Kidney epithelial cell (primary cell): ENCODE measurements at regions not wholly inside any gene's neighbourhood (a gene's known extent, or its start where the extent isn't known, plus 50 kb on each side); places are given as distances from the start of the nearest gene placed in this dataset.
A peak's percentile ranks its signal among the peaks of the same experiment; 100 is the strongest.

ENCODE experiments used
- DNase-seq: peaks from one replicate; pipeline ENCODE4 v3.0.0-alpha.2; 2010; ENCODE audit warnings: low read depth
- H3K27me3 ChIP-seq: 2 replicates; pipeline ENCODE4 v1.6.0; 2011; ENCODE audit warnings: low read length; ENCODE audit not compliant: control insufficient read depth, insufficient read depth
- H3K36me3 ChIP-seq: 2 replicates; pipeline ENCODE4 v1.5.1; 2011; ENCODE audit warnings: low read length; ENCODE audit not compliant: control insufficient read depth, insufficient read depth
- H3K4me3 ChIP-seq: 2 replicates; pipeline ENCODE4 v1.5.1; 2011; ENCODE audit warnings: low read depth, mild to moderate bottlenecking, control low read depth, low read length
- CTCF ChIP-seq: IDR thresholded peaks from 2 replicates; pipeline ENCODE4 v1.5.1; 2011; ENCODE audit warnings: mild to moderate bottlenecking, moderate library complexity, low read length, control low read depth, inconsistent platforms; ENCODE audit not compliant: insufficient read depth, poor library complexity, severe bottlenecking

- DNase-seq = no peak
- Histone ChIP-seq H3K4me3 (no peak overlapping the region), H3K36me3 (no peaks in the 10 kb centered on the region), H3K27me3 (no peaks in the 10 kb centered on the region)
- no peak for TF ChIP-seq CTCF
These were observed 1398.0 kb upstream of the ALCAM start for GRCh38 chr3:103968751-103969150.

GRCh38 chr3:103976931-103977339, 1389.8 kb upstream of the ALCAM start:
- no peak for TF ChIP-seq CTCF
- Histone ChIP-seq H3K27me3 (no peaks in the 10 kb centered on the region), H3K4me3 (no peak overlapping the region), H3K36me3 (no peaks in the 10 kb centered on the region)
- no peak for DNase-seq

GRCh38 chr3:103977417-103977816, 1389.3 kb upstream of the ALCAM start:
- H3K27me3 ChIP-seq = no peaks in the 10 kb centered on the region
- DNase-seq = no peak
- no peak overlapping the region for H3K4me3 ChIP-seq
- no peaks in the 10 kb centered on the region for H3K36me3 ChIP-seq
- TF ChIP-seq CTCF = no peak

GRCh38 chr3:103991461-103992115, 1375.1 kb upstream of the ALCAM start:
- no peak overlapping the region for H3K4me3 ChIP-seq
- H3K27me3 ChIP-seq = no peaks in the 10 kb centered on the region
- DNase-seq = no peak
- H3K36me3 ChIP-seq = no peaks in the 10 kb centered on the region
- TF ChIP-seq CTCF = peak; percentile 63

GRCh38 chr3:103992469-103992868, 1374.2 kb upstream of the ALCAM start:
- no peak for TF ChIP-seq CTCF
- no peaks in the 10 kb centered on the region for H3K36me3 ChIP-seq
- DNase-seq = no peak
- no peak overlapping the region for H3K4me3 ChIP-seq
- no peaks in the 10 kb centered on the region for H3K27me3 ChIP-seq

GRCh38 chr3:104004956-104005355, 1361.8 kb upstream of the ALCAM start:
- no peak for TF ChIP-seq CTCF
- Histone ChIP-seq H3K36me3 (no peaks in the 10 kb centered on the region), H3K27me3 (no peaks in the 10 kb centered on the region), H3K4me3 (no peak overlapping the region)
- DNase-seq = no peak
